ENCODE measurements at regions not wholly inside any gene's neighbourhood (a gene's known extent, or its start where the extent isn't known, plus 50 kb on each side); places are given as distances from the start of the nearest gene placed in this dataset.

GRCh38 chr1:208336137-208336518 is 91.9 kb upstream of the PLXNA2 start:
- no peaks in the 10 kb centered on the region for H3K36me3 ChIP-seq (ENCODE audit: insufficient read depth, low read length)
- H3K4me2 ChIP-seq (ENCODE audit: insufficient read depth, low read length), result no peak overlapping the region
- TF ChIP-seq CTCF (IDR thresholded peaks at IDR 0.05; ENCODE audit: borderline replicate concordance, extremely low read depth, low read length, poor library complexity, severe bottlenecking) (no peak), EZH2 (IDR thresholded peaks at IDR 0.05; ENCODE audit: borderline replicate concordance, low read depth, low read length, severe bottlenecking) (no peak)
- H2AFZ ChIP-seq (ENCODE audit: low read depth, low read length), result no peak overlapping the region
- H3K79me2 ChIP-seq (ENCODE audit: insufficient read depth, low read length), result no peaks in the 10 kb centered on the region
- DNase-seq, result no peak
- H3K27ac ChIP-seq (ENCODE audit: low read length), result no peak overlapping the region
- no peaks in the 10 kb centered on the region for H3K9me3 ChIP-seq (ENCODE audit: insufficient read depth, low read length, severe bottlenecking)
- no peak overlapping the region for H3K9ac ChIP-seq (ENCODE audit: low read depth, low read length)
- H4K20me1 ChIP-seq (ENCODE audit: insufficient read depth, low read length), result no peaks in the 10 kb centered on the region
- ATAC-seq (ENCODE audit: insufficient read depth, low read depth), result no peak
- peaks cover 6% of the 10 kb centered on the region for H3K27me3 ChIP-seq (ENCODE audit: insufficient read depth, low read length, poor library complexity)
- no peaks in the 10 kb centered on the region for H3K4me1 ChIP-seq (ENCODE audit: insufficient read depth, low read length)
- no peak overlapping the region for H3K4me3 ChIP-seq (ENCODE audit: low read depth in 1 of 2, low read length in 2 of 2)

GRCh38 chr1:208339911-208340310 is 95.7 kb upstream of the PLXNA2 start:
- no peaks in the 10 kb centered on the region for H3K4me1 ChIP-seq (ENCODE audit: insufficient read depth, low read length)
- no peak overlapping the region for H3K4me3 ChIP-seq (ENCODE audit: low read depth in 1 of 2, low read length in 2 of 2)
- no peak overlapping the region for H3K9ac ChIP-seq (ENCODE audit: low read depth, low read length)
- no peaks in the 10 kb centered on the region for H3K79me2 ChIP-seq (ENCODE audit: insufficient read depth, low read length)
- TF ChIP-seq CTCF (IDR thresholded peaks at IDR 0.05; ENCODE audit: borderline replicate concordance, extremely low read depth, low read length, poor library complexity, severe bottlenecking), result no peak
- no peak for TF ChIP-seq EZH2 (IDR thresholded peaks at IDR 0.05; ENCODE audit: borderline replicate concordance, low read depth, low read length, severe bottlenecking)
- H3K9me3 ChIP-seq (ENCODE audit: insufficient read depth, low read length, severe bottlenecking), result no peaks in the 10 kb centered on the region
- DNase-seq (no peak), ATAC-seq (ENCODE audit: insufficient read depth, low read depth) (no peak)
- H2AFZ ChIP-seq (ENCODE audit: low read depth, low read length), result no peak overlapping the region
- H4K20me1 ChIP-seq (ENCODE audit: insufficient read depth, low read length), result no peaks in the 10 kb centered on the region
- no peak overlapping the region for H3K27ac ChIP-seq (ENCODE audit: low read length)
- no peak overlapping the region for H3K4me2 ChIP-seq (ENCODE audit: insufficient read depth, low read length)
- H3K27me3 ChIP-seq (ENCODE audit: insufficient read depth, low read length, poor library complexity), result peaks cover 2% of the 10 kb centered on the region
- no peaks in the 10 kb centered on the region for H3K36me3 ChIP-seq (ENCODE audit: insufficient read depth, low read length)

GRCh38 chr1:208343226-208343625 is 99.0 kb upstream of the PLXNA2 start:
- Histone ChIP-seq H3K27ac (ENCODE audit: low read length) (no peak overlapping the region), H3K4me2 (ENCODE audit: insufficient read depth, low read length) (no peak overlapping the region), H3K9ac (ENCODE audit: low read depth, low read length) (no peak overlapping the region), H3K4me3 (ENCODE audit: low read depth in 1 of 2, low read length in 2 of 2) (no peak overlapping the region), H4K20me1 (ENCODE audit: insufficient read depth, low read length) (no peaks in the 10 kb centered on the region), H3K4me1 (ENCODE audit: insufficient read depth, low read length) (no peaks in the 10 kb centered on the region), H2AFZ (ENCODE audit: low read depth, low read length) (no peak overlapping the region), H3K9me3 (ENCODE audit: insufficient read depth, low read length, severe bottlenecking) (no peaks in the 10 kb centered on the region), H3K79me2 (ENCODE audit: insufficient read depth, low read length) (no peaks in the 10 kb centered on the region), H3K27me3 (ENCODE audit: insufficient read depth, low read length, poor library complexity) (peaks cover 2% of the 10 kb centered on the region), H3K36me3 (ENCODE audit: insufficient read depth, low read length) (no peaks in the 10 kb centered on the region)
- no peak for DNase-seq
- TF ChIP-seq EZH2 (IDR thresholded peaks at IDR 0.05; ENCODE audit: borderline replicate concordance, low read depth, low read length, severe bottlenecking) (no peak), CTCF (IDR thresholded peaks at IDR 0.05; ENCODE audit: borderline replicate concordance, extremely low read depth, low read length, poor library complexity, severe bottlenecking) (no peak)
- no peak for ATAC-seq (ENCODE audit: insufficient read depth, low read depth)

Data from DND-41 (cell line).